ENCODE measurements at regions not wholly inside any gene's neighbourhood (a gene's known extent, or its start where the extent isn't known, plus 50 kb on each side); places are given as distances from the start of the nearest gene placed in this dataset.

DNA sequence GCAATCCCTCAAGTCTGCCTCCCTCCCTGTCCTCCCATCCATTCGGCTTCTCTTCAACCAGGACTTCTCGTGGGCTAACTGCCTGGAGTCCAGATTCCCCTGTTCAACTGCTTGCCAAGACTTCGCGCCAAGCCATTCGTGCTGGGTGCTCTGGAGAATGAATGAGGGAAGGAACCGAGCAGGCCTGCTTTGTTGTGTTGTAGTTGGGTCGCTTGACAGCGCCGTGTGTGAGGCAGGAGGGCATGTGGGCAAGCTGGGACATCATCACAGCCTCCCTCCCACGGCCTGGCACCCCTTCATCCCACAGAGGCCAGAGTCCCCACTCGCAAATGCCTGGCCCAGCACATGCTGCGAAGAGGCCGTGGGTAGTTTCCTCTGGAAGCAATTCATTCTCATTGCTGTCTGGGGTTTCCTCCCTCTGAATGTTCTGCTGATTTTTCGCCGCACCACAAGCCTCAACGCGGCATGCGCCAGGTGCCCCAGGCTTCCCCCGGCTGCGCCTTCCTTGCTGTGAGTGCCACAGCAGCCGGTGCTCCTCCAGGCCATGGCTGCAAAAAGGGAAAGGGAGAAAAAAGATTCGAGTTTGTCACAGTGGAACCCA is 336.0 kb downstream of the QKI start:
- no peak for TF ChIP-seq POLR2AphosphoS5 (IDR thresholded peaks at IDR 0.05; ENCODE audit: borderline replicate concordance, low read depth, low read length)
- no peak for TF ChIP-seq EZH2 (IDR thresholded peaks at IDR 0.05)
- TF ChIP-seq FOXP2 (optimal IDR thresholded peaks at IDR 0.05; ENCODE audit: control extremely low read depth, extremely low read length, insufficient read depth): no peak
